H1 (cell line): ENCODE measurements at regions not wholly inside any gene's neighbourhood (a gene's known extent, or its start where the extent isn't known, plus 50 kb on each side); places are given as distances from the start of the nearest gene placed in this dataset.

Source experiments
- CTCF ChIA-PET: fragments of 300-600 bp; sonication (Branson Sonifier 250); formaldehyde crosslinking; loops from one replicate; lab custom pipeline; 2021; ENCODE audit not compliant: partially characterized antibody; lab: Charles Lee
- POLR2A ChIA-PET: fragments of 300-600 bp; sonication (Branson Sonifier 250); formaldehyde crosslinking; loops from one replicate; lab custom pipeline; 2021; ENCODE audit warnings: inconsistent platforms; ENCODE audit not compliant: partially characterized antibody; lab: Charles Lee
- DNase-seq, 2 experiments: peaks; one replicate each; pipeline versions ENCODE4 v3.0.0 to v3.0.0-alpha.2; 2010 to 2022; ENCODE audit warnings: low spot score in 2 of 2, low read depth in 1 of 2, mixed read lengths in 1 of 2
- FAIRE-seq: peaks from 2 replicates; lab custom pipeline; 2011; peaks lifted over from hg19 to GRCh38; lab: Jason Lieb, UNC
- H2AFZ ChIP-seq: 2 replicates; pipeline ENCODE4 v1.8.1; 2012; ENCODE audit warnings: low read length, inconsistent platforms
- H2AK5ac ChIP-seq: 2 replicates; pipeline ENCODE4 v1.6.1; 2013; ENCODE audit warnings: low read depth, low read length
- H2BK120ac ChIP-seq: replicated peaks from 2 replicates; pipeline ENCODE3; 2013; ENCODE audit warnings: low read depth, low read length, inconsistent platforms
- H2BK12ac ChIP-seq: 2 replicates; pipeline ENCODE4 v1.6.1; 2013; ENCODE audit warnings: low read depth, low read length
- H2BK15ac ChIP-seq: 2 replicates; pipeline ENCODE4 v1.6.1; 2013; ENCODE audit warnings: low read length
- H2BK20ac ChIP-seq: 2 replicates; pipeline ENCODE4 v1.6.1; 2013; ENCODE audit warnings: low read length
- H2BK5ac ChIP-seq: 2 replicates; pipeline ENCODE4 v1.6.1; 2013; ENCODE audit warnings: low read depth, low read length
- H3K14ac ChIP-seq: 2 replicates; pipeline ENCODE4 v1.6.1; 2013; ENCODE audit warnings: inconsistent platforms; ENCODE audit not compliant: insufficient read length
- H3K18ac ChIP-seq: 2 replicates; pipeline ENCODE4 v1.6.1; 2013; ENCODE audit warnings: low read length; ENCODE audit errors: extremely low read depth
- H3K23ac ChIP-seq: 2 replicates; pipeline ENCODE4 v1.6.1; 2013; ENCODE audit warnings: inconsistent platforms; ENCODE audit not compliant: insufficient read length
- H3K23me2 ChIP-seq: 2 replicates; pipeline ENCODE4 v1.6.1; 2013; ENCODE audit warnings: low read depth, low read length
- H3K27ac ChIP-seq: 2 replicates; pipeline ENCODE4 v1.6.1; 2011; ENCODE audit warnings: low read depth, low read length, inconsistent platforms
- H3K27me3 ChIP-seq, 4 experiments: replicated peaks in 1 of 4; 1 replicate in 1 of 4; 2 replicates in 3 of 4; pipeline versions ENCODE4 v1.6.1 to v1.8.1; 2011 to 2013; ENCODE audit warnings: low read length in 3 of 4, mild to moderate bottlenecking in 3 of 4, inconsistent platforms in 2 of 4, mixed read lengths in 2 of 4, moderate library complexity in 1 of 4; ENCODE audit not compliant: control insufficient read depth in 3 of 4, insufficient read depth in 3 of 4; ENCODE audit errors: extremely low read depth in 1 of 4
- H3K36me3 ChIP-seq, 4 experiments: 2 replicates each; pipeline versions ENCODE4 v1.6.1 to v1.8.1; 2011 to 2013; ENCODE audit warnings: mild to moderate bottlenecking in 4 of 4, low read length in 3 of 4, moderate library complexity in 2 of 4, control low read depth in 1 of 4, inconsistent platforms in 1 of 4; ENCODE audit not compliant: insufficient read depth in 4 of 4, control insufficient read depth in 2 of 4
- H3K4ac ChIP-seq: replicated peaks from 2 replicates; pipeline ENCODE3; 2013; ENCODE audit warnings: low read length, low read depth, mixed read lengths, inconsistent platforms; ENCODE audit not compliant: insufficient read length
- H3K4me1 ChIP-seq, 4 experiments: replicated peaks in 1 of 4; 1 replicate in 1 of 4; 2 replicates in 3 of 4; pipeline versions ENCODE4 v1.6.1 to v1.8.1; 2011 to 2013; ENCODE audit warnings: low read length in 3 of 4, inconsistent platforms in 2 of 4, mixed read lengths in 1 of 4; ENCODE audit not compliant: insufficient read depth in 4 of 4, control insufficient read depth in 3 of 4
- H3K4me2 ChIP-seq, 2 experiments: 2 replicates each; pipeline versions ENCODE4 v1.6.1 to v1.8.1; 2011 to 2013; ENCODE audit warnings: low read depth in 2 of 2, low read length in 2 of 2, control low read depth in 1 of 2, inconsistent platforms in 1 of 2, mild to moderate bottlenecking in 1 of 2; ENCODE audit not compliant: insufficient read depth in 1 of 2
- H3K4me3 ChIP-seq, 4 experiments: fragments of 200-600, 300-600 bp in 1 of 4; sonication (generic), shearing (Covaris generic), sonication (Bioruptor Twin) in 1 of 4; 2 replicates each; pipeline versions ENCODE4 v1.5.1 to v1.8.1; 2011 to 2016; ENCODE audit warnings: low read length in 4 of 4, low read depth in 3 of 4, control low read depth in 2 of 4, inconsistent platforms in 2 of 4, mild to moderate bottlenecking in 2 of 4, mixed read lengths in 1 of 4, moderate library complexity in 1 of 4; ENCODE audit not compliant: insufficient read depth in 2 of 4; ENCODE audit errors: extremely low read depth in 1 of 4
- H3K56ac ChIP-seq: replicated peaks from 2 replicates; pipeline ENCODE3; 2013; ENCODE audit warnings: low read depth, mild to moderate bottlenecking, mixed read lengths, low read length, inconsistent platforms; ENCODE audit not compliant: insufficient read length
- H3K79me1 ChIP-seq: 2 replicates; pipeline ENCODE4 v1.6.1; 2013; ENCODE audit warnings: low read depth, low read length, control low read depth
- H3K79me2 ChIP-seq, 2 experiments: 2 replicates each; pipeline versions ENCODE4 v1.6.1 to v1.8.1; 2012 to 2013; ENCODE audit warnings: low read length in 2 of 2, mild to moderate bottlenecking in 2 of 2, inconsistent platforms in 1 of 2; ENCODE audit not compliant: insufficient read depth in 2 of 2, control insufficient read depth in 1 of 2
- H3K9ac ChIP-seq, 4 experiments: replicated peaks in 1 of 4; 1 replicate in 1 of 4; 2 replicates in 3 of 4; pipeline versions ENCODE4 v1.6.1 to v1.8.1; 2011 to 2013; ENCODE audit warnings: low read depth in 3 of 4, low read length in 3 of 4, control low read depth in 2 of 4, mild to moderate bottlenecking in 2 of 4, moderate library complexity in 2 of 4, inconsistent platforms in 1 of 4; ENCODE audit errors: extremely low read depth in 1 of 4
- H3K9me3 ChIP-seq, 2 experiments: 2 replicates each; pipeline versions ENCODE4 v1.6.1 to v1.8.1; 2012 to 2013; ENCODE audit warnings: mild to moderate bottlenecking in 2 of 2, moderate library complexity in 2 of 2, control low read depth in 1 of 2, inconsistent platforms in 1 of 2, low read depth in 1 of 2, low read length in 1 of 2, mixed read lengths in 1 of 2; ENCODE audit not compliant: insufficient read depth in 2 of 2
- H4K20me1 ChIP-seq, 2 experiments: replicated peaks in 1 of 2; 2 replicates each; pipeline versions ENCODE3 to v1.8.1; 2011 to 2013; ENCODE audit warnings: inconsistent platforms in 2 of 2, low read length in 2 of 2, mild to moderate bottlenecking in 1 of 2; ENCODE audit not compliant: insufficient read depth in 2 of 2, control insufficient read depth in 1 of 2
- H4K5ac ChIP-seq: 2 replicates; pipeline ENCODE4 v1.6.1; 2013; ENCODE audit warnings: low read length, low read depth, mixed read lengths, inconsistent platforms; ENCODE audit not compliant: insufficient read length
- H4K8ac ChIP-seq: 2 replicates; pipeline ENCODE4 v1.8.0; 2013; ENCODE audit warnings: mild to moderate bottlenecking, moderate library complexity, low read length, inconsistent platforms; ENCODE audit not compliant: insufficient read depth; ENCODE audit errors: extremely low read depth
- H4K91ac ChIP-seq: replicated peaks from 2 replicates; pipeline ENCODE3; 2013; ENCODE audit warnings: low read length, mixed read lengths, inconsistent platforms; ENCODE audit not compliant: insufficient read length
- CBX5 ChIP-seq: fragments of 300-800, 300-1000 bp; sonication (generic); IDR thresholded peaks from 2 replicates; pipeline ENCODE4 v1.7.1; 2016; ENCODE audit warnings: antibody characterized with exemption, low read length, low read depth
- CTBP2 ChIP-seq: IDR thresholded peaks from 2 replicates; pipeline ENCODE4 v1.7.0; 2011; ENCODE audit warnings: borderline replicate concordance, mild to moderate bottlenecking, moderate library complexity, mixed read lengths, low read length; ENCODE audit not compliant: insufficient read depth, insufficient read length
- KDM4A ChIP-seq: IDR thresholded peaks from one replicate; pipeline ENCODE4 v1.7.1; 2012; ENCODE audit warnings: low read depth, mild to moderate bottlenecking, moderate library complexity, low read length, inconsistent platforms; ENCODE audit not compliant: severe bottlenecking
- NANOG ChIP-seq: IDR thresholded peaks from 2 replicates; pipeline ENCODE4 v1.6.1; 2011; ENCODE audit warnings: low read length, low read depth, mild to moderate bottlenecking, inconsistent platforms; ENCODE audit not compliant: insufficient read depth, poor library complexity, severe bottlenecking
- PHF8 ChIP-seq: fragments of 200-600 bp; sonication (generic); conservative IDR thresholded peaks from 2 replicates; pipeline ENCODE4 v1.7.1; 2012; ENCODE audit warnings: low read depth, mild to moderate bottlenecking, inconsistent platforms, low read length, moderate library complexity
- POLR2AphosphoS5 ChIP-seq: IDR thresholded peaks from 2 replicates; pipeline ENCODE4 v1.6.1; 2011; ENCODE audit warnings: low read depth, low read length
- SRF ChIP-seq: IDR thresholded peaks from 2 replicates; pipeline ENCODE4 v1.6.1; 2011; ENCODE audit warnings: mild to moderate bottlenecking, low read depth, low read length, moderate library complexity
- TBP ChIP-seq: IDR thresholded peaks from 2 replicates; pipeline ENCODE4 v1.6.1; 2011; ENCODE audit warnings: low read depth, low read length, improper control_type of control experiment
- TEAD4 ChIP-seq: IDR thresholded peaks from 2 replicates; pipeline ENCODE4 v1.6.1; 2012; ENCODE audit warnings: low read depth, low read length, inconsistent platforms, mixed read lengths
- YY1 ChIP-seq: IDR thresholded peaks from 2 replicates; pipeline ENCODE4 v1.6.1; 2011; ENCODE audit warnings: low read depth, mild to moderate bottlenecking, low read length
- ZNF274 ChIP-seq: IDR thresholded peaks from 2 replicates; pipeline ENCODE4 v1.7.0; 2012; ENCODE audit warnings: low read length, borderline replicate concordance; ENCODE audit errors: extremely low read depth

- no peak overlapping the region for H4K8ac ChIP-seq
- H4K91ac ChIP-seq, result no peak overlapping the region
- no peaks in the 10 kb centered on the region for H3K23me2 ChIP-seq
- no peak overlapping the region for H3K56ac ChIP-seq
- no peak overlapping the region for H3K4me2 ChIP-seq
- no peak for FAIRE-seq
- H3K23ac ChIP-seq, result no peak overlapping the region
- no peak overlapping the region for H3K4ac ChIP-seq
- H3K18ac ChIP-seq, result no peak overlapping the region
- no peak overlapping the region for H3K27ac ChIP-seq
- H2BK20ac ChIP-seq, result no peak overlapping the region
- no peaks in the 10 kb centered on the region for H3K79me2 ChIP-seq
- TF ChIP-seq TBP (no peak), POLR2AphosphoS5 (no peak), SRF (no peak), PHF8 (no peak), CBX5 (no peak), TEAD4 (no peak), CTBP2 (no peak), KDM4A (no peak), ZNF274 (no peak), YY1 (no peak), NANOG (no peak)
- TF ChIP-seq, all 59 proteins: peak for 0
- H3K4me3 ChIP-seq, result no peak overlapping the region
- no peaks in the 10 kb centered on the region for H3K79me1 ChIP-seq
- H3K9me3 ChIP-seq, result no peaks in the 10 kb centered on the region
- no peak overlapping the region for H2AK5ac ChIP-seq
- H2BK5ac ChIP-seq, result no peak overlapping the region
- no peak overlapping the region for H3K14ac ChIP-seq
- no peaks in the 10 kb centered on the region for H3K27me3 ChIP-seq
- no peak overlapping the region for H3K9ac ChIP-seq
- no peaks in the 10 kb centered on the region for H3K36me3 ChIP-seq
- H4K5ac ChIP-seq, result no peak overlapping the region
- no peak for DNase-seq
- no peak overlapping the region for H2BK12ac ChIP-seq
- H2BK120ac ChIP-seq, result no peak overlapping the region
- POLR2A ChIA-PET, result no interaction called here
- H4K20me1 ChIP-seq, result no peaks in the 10 kb centered on the region
- CTCF ChIA-PET, result no interaction called here
- H3K4me1 ChIP-seq, result no peaks in the 10 kb centered on the region
- no peak overlapping the region for H2BK15ac ChIP-seq
- no peak overlapping the region for H2AFZ ChIP-seq
Observed at GRCh38 chrX:11888421-11888820, 130.4 kb downstream of the MSL3 start.
